ENCODE measurements at regions not wholly inside any gene's neighbourhood (a gene's known extent, or its start where the extent isn't known, plus 50 kb on each side); places are given as distances from the start of the nearest gene placed in this dataset.

DNA sequence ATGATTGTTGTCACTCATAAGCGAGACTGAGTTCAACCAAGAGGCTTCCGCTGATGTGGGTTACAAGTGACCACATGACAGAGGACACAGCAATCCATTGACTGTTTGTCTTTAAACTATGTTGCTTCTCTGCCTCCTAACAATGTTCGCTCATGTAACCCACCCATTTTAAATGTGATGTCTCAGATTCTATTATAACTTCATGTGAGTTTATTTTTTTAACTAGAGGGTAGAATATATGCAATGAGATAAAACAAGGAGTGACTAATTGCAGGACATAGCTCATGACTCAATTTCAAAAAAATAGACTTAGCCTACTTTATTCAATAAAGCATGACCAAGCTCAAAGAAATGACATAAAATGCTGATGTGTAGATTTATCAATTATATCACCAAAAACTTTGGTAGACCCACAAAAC lies 119.2 kb upstream of the SASH1 start:
- Mint-ChIP-seq H3K27me3 (peaks cover 50% of the 10 kb centered on the region), H3K27ac (no peak overlapping the region), H3K36me3 (ENCODE audit: low read depth) (peaks cover 3% of the 10 kb centered on the region), H3K4me3 (no peak overlapping the region), H3K4me1 (peaks cover 6% of the 10 kb centered on the region)
- ATAC-seq, result no peak
- no peaks in the 10 kb centered on the region for H3K9me3 ChIP-seq (ENCODE audit: control insufficient read depth, low read length, poor library complexity, severe bottlenecking)
- DNase-seq, result no peak

DNA sequence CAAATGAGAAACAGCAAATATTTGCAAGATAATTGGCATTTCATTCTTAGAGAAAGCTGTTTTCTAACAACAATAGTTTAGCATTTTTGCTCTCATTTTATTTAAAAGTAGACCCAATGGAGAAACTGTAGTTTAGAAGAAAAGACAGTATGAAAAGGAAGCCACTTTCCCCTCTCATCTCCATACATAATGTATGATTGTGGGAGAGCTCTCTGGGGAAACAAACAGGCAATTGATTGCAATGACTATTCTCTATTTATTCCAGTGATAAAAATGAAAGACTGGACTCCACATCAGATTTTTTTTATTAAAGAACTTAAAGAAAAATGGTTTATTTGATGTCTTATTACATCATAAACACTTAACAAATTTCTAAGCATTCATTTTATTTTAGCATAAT lies 116.8 kb upstream of the SASH1 start:
- H3K9me3 ChIP-seq (ENCODE audit: control insufficient read depth, low read length, poor library complexity, severe bottlenecking), result no peaks in the 10 kb centered on the region
- ATAC-seq (no peak), DNase-seq (no peak)
- Mint-ChIP-seq H3K4me1 (peaks cover 6% of the 10 kb centered on the region), H3K27ac (no peak overlapping the region), H3K36me3 (ENCODE audit: low read depth) (no peaks in the 10 kb centered on the region), H3K4me3 (no peak overlapping the region), H3K27me3 (peaks cover 35% of the 10 kb centered on the region)

DNA sequence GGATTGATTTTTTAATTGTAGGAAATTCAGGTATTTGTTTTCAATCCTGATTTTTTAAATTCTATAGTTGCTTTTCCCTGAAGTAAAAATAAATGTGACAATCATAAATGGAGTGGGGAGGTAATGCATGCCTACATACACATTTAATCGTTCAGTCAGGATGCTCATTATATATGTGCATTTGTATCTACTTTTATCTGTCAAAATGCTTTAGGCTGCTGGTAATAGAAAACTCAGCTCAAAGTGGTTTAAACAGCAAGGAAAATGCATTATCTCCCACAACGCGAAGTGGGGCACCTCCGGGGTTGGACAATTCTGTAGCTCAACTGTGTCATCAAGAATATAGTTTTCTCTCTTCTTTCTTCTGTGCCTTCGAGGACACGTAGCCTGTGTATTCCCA lies 116.4 kb upstream of the SASH1 start:
- Mint-ChIP-seq H3K27ac (no peak overlapping the region), H3K4me1 (peaks cover 6% of the 10 kb centered on the region), H3K36me3 (ENCODE audit: low read depth) (no peaks in the 10 kb centered on the region), H3K4me3 (no peak overlapping the region), H3K27me3 (peaks cover 35% of the 10 kb centered on the region)
- no peaks in the 10 kb centered on the region for H3K9me3 ChIP-seq (ENCODE audit: control insufficient read depth, low read length, poor library complexity, severe bottlenecking)
- DNase-seq (no peak), ATAC-seq (no peak)

- H3K4me3 Mint-ChIP-seq, result no peak overlapping the region
- ATAC-seq (no peak), DNase-seq (no peak)
- H3K4me1 Mint-ChIP-seq, result no peaks in the 10 kb centered on the region
- no peak overlapping the region for H3K27ac Mint-ChIP-seq
- no peaks in the 10 kb centered on the region for H3K9me3 ChIP-seq (ENCODE audit: control insufficient read depth, low read length, poor library complexity, severe bottlenecking)
- peaks cover 22% of the 10 kb centered on the region for H3K27me3 Mint-ChIP-seq
- H3K36me3 Mint-ChIP-seq (ENCODE audit: low read depth), result no peaks in the 10 kb centered on the region
Observed at GRCh38 chr6:148231572-148231971, 111.1 kb upstream of the SASH1 start.

DNA sequence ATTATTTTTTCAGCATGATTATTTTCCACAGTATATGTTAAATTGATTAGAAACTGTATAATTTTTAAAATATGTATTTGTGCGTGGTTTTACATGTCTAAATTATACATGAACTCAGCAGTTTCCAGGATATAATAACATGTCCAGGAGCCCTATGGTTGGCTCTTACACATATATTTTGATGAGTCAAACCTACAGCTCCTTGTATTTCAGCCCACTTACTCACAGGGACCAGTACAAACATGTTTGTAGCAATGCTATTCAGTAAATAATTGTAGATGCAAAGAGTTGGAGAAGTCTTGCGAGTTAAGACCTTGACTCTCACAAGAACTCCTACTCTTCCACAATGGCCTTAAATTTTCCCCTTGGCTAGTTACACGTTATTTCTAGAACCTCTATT lies 107.2 kb upstream of the SASH1 start:
- H3K36me3 Mint-ChIP-seq (ENCODE audit: low read depth), result no peaks in the 10 kb centered on the region
- ATAC-seq (no peak), DNase-seq (no peak)
- no peak overlapping the region for H3K4me3 Mint-ChIP-seq
- no peak overlapping the region for H3K27ac Mint-ChIP-seq
- peaks cover 32% of the 10 kb centered on the region for H3K27me3 Mint-ChIP-seq
- no peaks in the 10 kb centered on the region for H3K9me3 ChIP-seq (ENCODE audit: control insufficient read depth, low read length, poor library complexity, severe bottlenecking)
- H3K4me1 Mint-ChIP-seq, result no peaks in the 10 kb centered on the region

GRCh38 chr6:148238713-148239112 lies 103.9 kb upstream of the SASH1 start:
- DNase-seq, result no peak
- no peak for ATAC-seq

DNA sequence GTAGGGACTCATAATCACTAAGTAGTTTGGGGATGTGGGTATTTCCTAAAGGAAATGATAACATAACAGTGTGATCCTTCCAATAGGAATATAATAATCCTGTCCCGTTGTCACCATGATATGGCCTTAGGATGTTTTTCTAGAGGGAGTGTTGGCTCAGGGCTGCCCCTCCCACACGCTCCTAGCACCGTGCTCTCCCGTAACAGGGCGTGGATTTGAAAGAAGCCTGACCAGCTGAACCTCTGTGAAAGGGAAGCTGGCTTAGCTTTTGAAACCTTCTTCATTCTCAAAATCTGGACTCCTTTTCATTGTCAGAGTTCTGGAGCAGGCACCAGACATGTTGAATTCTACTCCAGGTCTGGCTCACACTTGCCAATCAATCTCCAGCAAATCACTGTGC lies 103.4 kb upstream of the SASH1 start:
- H3K4me3 Mint-ChIP-seq, result no peak overlapping the region
- H3K9me3 ChIP-seq (ENCODE audit: control insufficient read depth, low read length, poor library complexity, severe bottlenecking), result no peaks in the 10 kb centered on the region
- no peak overlapping the region for H3K27ac Mint-ChIP-seq
- peaks cover 46% of the 10 kb centered on the region for H3K27me3 Mint-ChIP-seq
- ATAC-seq (no peak), DNase-seq (no peak)
- no peaks in the 10 kb centered on the region for H3K4me1 Mint-ChIP-seq
- H3K36me3 Mint-ChIP-seq (ENCODE audit: low read depth), result no peaks in the 10 kb centered on the region

More at GRCh38 chr6:148238713-148239112, 103.9 kb upstream of the SASH1 start:
- no peaks in the 10 kb centered on the region for H3K9me3 ChIP-seq (ENCODE audit: control insufficient read depth, low read length, poor library complexity, severe bottlenecking)
- no peaks in the 10 kb centered on the region for H3K4me1 Mint-ChIP-seq
- no peak overlapping the region for H3K4me3 Mint-ChIP-seq
- H3K27me3 Mint-ChIP-seq, result peaks cover 42% of the 10 kb centered on the region
- H3K36me3 Mint-ChIP-seq (ENCODE audit: low read depth), result no peaks in the 10 kb centered on the region
- no peak overlapping the region for H3K27ac Mint-ChIP-seq

DNA sequence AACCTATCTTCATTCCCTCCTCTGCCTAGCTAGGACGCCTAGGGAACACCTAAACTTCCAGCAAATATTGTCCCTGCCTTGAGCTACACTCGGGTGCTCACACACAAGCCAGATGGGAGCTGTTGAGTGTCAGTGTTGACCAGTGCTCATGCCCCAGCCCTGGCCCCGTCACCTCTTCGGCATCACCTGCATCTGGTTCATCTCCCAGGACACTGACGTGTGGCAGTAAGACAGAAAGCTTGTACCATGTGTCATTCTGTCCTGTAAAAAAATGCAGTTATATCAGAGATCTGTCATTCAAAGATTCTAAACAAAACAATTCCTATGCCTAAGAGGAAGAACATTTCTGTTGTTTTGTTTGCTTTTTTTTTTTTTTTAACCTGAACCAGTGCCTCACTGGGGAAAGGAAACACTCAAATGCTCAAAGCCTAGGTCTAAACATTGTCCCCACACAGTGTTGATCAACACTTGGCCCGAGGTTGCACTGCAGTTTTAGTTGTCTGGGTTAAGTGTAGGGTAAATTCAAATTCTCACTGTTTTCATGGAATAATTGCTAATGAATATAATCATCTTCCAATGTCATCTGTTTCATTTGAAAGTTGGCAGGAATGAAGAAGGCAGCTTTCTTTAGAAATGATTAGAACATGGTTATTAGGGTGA lies 102.7 kb upstream of the SASH1 start:
- H3K9me3 ChIP-seq (ENCODE audit: control insufficient read depth, low read length, poor library complexity, severe bottlenecking), result no peaks in the 10 kb centered on the region
- DNase-seq (no peak), ATAC-seq (no peak)
- Mint-ChIP-seq H3K27ac (no peak overlapping the region), H3K27me3 (peaks cover 49% of the 10 kb centered on the region), H3K4me1 (no peaks in the 10 kb centered on the region), H3K36me3 (ENCODE audit: low read depth) (no peaks in the 10 kb centered on the region), H3K4me3 (no peak overlapping the region)

GRCh38 chr6:148240461-148240840 lies 102.2 kb upstream of the SASH1 start:
- Mint-ChIP-seq H3K36me3 (ENCODE audit: low read depth) (no peaks in the 10 kb centered on the region), H3K4me3 (no peak overlapping the region), H3K4me1 (no peaks in the 10 kb centered on the region), H3K27ac (no peak overlapping the region), H3K27me3 (peaks cover 54% of the 10 kb centered on the region)
- DNase-seq (no peak), ATAC-seq (no peak)
- no peaks in the 10 kb centered on the region for H3K9me3 ChIP-seq (ENCODE audit: control insufficient read depth, low read length, poor library complexity, severe bottlenecking)

GRCh38 chr6:148240861-148241477 lies 101.7 kb upstream of the SASH1 start:
- H3K36me3 Mint-ChIP-seq (ENCODE audit: low read depth), result no peaks in the 10 kb centered on the region
- H3K4me3 Mint-ChIP-seq, result no peak overlapping the region

GRCh38 chr6:148242180-148242579 lies 100.5 kb upstream of the SASH1 start:
- Mint-ChIP-seq H3K4me1 (no peaks in the 10 kb centered on the region), H3K36me3 (ENCODE audit: low read depth) (no peaks in the 10 kb centered on the region), H3K27me3 (peaks cover 63% of the 10 kb centered on the region), H3K4me3 (no peak overlapping the region), H3K27ac (no peak overlapping the region)
- ATAC-seq (no peak), DNase-seq (no peak)
- no peaks in the 10 kb centered on the region for H3K9me3 ChIP-seq (ENCODE audit: control insufficient read depth, low read length, poor library complexity, severe bottlenecking)

More at GRCh38 chr6:148240861-148241477, 101.7 kb upstream of the SASH1 start:
- DNase-seq (no peak), ATAC-seq (no peak)
- Mint-ChIP-seq H3K27me3 (peaks cover 59% of the 10 kb centered on the region), H3K27ac (no peak overlapping the region), H3K4me1 (no peaks in the 10 kb centered on the region)
- no peaks in the 10 kb centered on the region for H3K9me3 ChIP-seq (ENCODE audit: control insufficient read depth, low read length, poor library complexity, severe bottlenecking)

GRCh38 chr6:148244217-148244935 lies 98.3 kb upstream of the SASH1 start:
- Mint-ChIP-seq H3K27ac (no peak overlapping the region), H3K4me1 (no peaks in the 10 kb centered on the region), H3K4me3 (no peak overlapping the region), H3K27me3 (peaks cover 55% of the 10 kb centered on the region), H3K36me3 (ENCODE audit: low read depth) (no peaks in the 10 kb centered on the region)
- ATAC-seq (no peak), DNase-seq (no peak)
- no peaks in the 10 kb centered on the region for H3K9me3 ChIP-seq (ENCODE audit: control insufficient read depth, low read length, poor library complexity, severe bottlenecking)

GRCh38 chr6:148247386-148248063 lies 95.1 kb upstream of the SASH1 start:
- H3K27ac Mint-ChIP-seq, result no peak overlapping the region
- H3K36me3 Mint-ChIP-seq (ENCODE audit: low read depth), result no peaks in the 10 kb centered on the region
- no peaks in the 10 kb centered on the region for H3K9me3 ChIP-seq (ENCODE audit: control insufficient read depth, low read length, poor library complexity, severe bottlenecking)
- no peak overlapping the region for H3K4me3 Mint-ChIP-seq
- H3K4me1 Mint-ChIP-seq, result no peaks in the 10 kb centered on the region
- peaks cover 27% of the 10 kb centered on the region for H3K27me3 Mint-ChIP-seq
- DNase-seq (no peak), ATAC-seq (no peak)
